HEK293 (cell line): ENCODE measurements at regions not wholly inside any gene's neighbourhood (a gene's known extent, or its start where the extent isn't known, plus 50 kb on each side); places are given as distances from the start of the nearest gene placed in this dataset.

Experiments
- CTCF ChIA-PET: fragments of 350-600 bp; formaldehyde crosslinking; extraction: SDS; loops from one replicate; lab custom pipeline; 2021; ENCODE audit warnings: antibody characterized with exemption; lab: Yijun Ruan, JAX
- POLR2A ChIA-PET: fragments of 300-600 bp; formaldehyde crosslinking; extraction: SDS; loops from one replicate; lab custom pipeline; 2020; ENCODE audit warnings: antibody characterized with exemption, inconsistent platforms; lab: Yijun Ruan, JAX
- H3K27ac ChIP-seq: fragments of 200-500 bp; sonication (Bioruptor generic); 2 replicates; pipeline ENCODE4 v1.5.1; 2014; ENCODE audit warnings: low read depth, low read length, control low read depth, inconsistent platforms; ENCODE audit errors: extremely low read depth
- H3K36me3 ChIP-seq, 2 experiments: fragments of 200-500 bp in 1 of 2; sonication (Bioruptor generic) in 1 of 2; 1 replicate in 1 of 2; 2 replicates in 1 of 2; pipeline ENCODE4 v1.5.1; 2014 to 2017; ENCODE audit warnings: inconsistent platforms in 2 of 2, low read length in 2 of 2; ENCODE audit not compliant: control insufficient read depth in 2 of 2, insufficient read depth in 1 of 2
- H3K4me1 ChIP-seq: fragments of 200-500 bp; sonication (Bioruptor generic); 2 replicates; pipeline ENCODE4 v1.5.1; 2014; ENCODE audit warnings: mild to moderate bottlenecking, low read length, inconsistent platforms; ENCODE audit not compliant: control insufficient read depth, insufficient read depth
- H3K4me3 ChIP-seq: 2 replicates; pipeline ENCODE4 v1.5.1; 2011; ENCODE audit warnings: low read depth, mild to moderate bottlenecking, control low read depth, low read length, moderate library complexity
- H3K9me3 ChIP-seq: fragments of 200-500 bp; sonication (Bioruptor generic); 2 replicates; pipeline ENCODE4 v1.5.1; 2014; ENCODE audit warnings: low read depth, low read length, inconsistent platforms; ENCODE audit not compliant: control insufficient read depth, insufficient read depth
- EGR2 ChIP-seq: fragments of 450-650 bp; formaldehyde crosslinking; IDR thresholded peaks from 2 replicates; pipeline ENCODE4 v1.5.1; 2016; ENCODE audit warnings: low read depth, missing biosample characterization, missing genetic modification characterization
- HOXA7 ChIP-seq: sonication (generic); formaldehyde crosslinking; IDR thresholded peaks from 2 replicates; pipeline ENCODE4 v1.8.1; 2022; ENCODE audit warnings: missing genetic modification reagents, borderline replicate concordance
- KLF10 ChIP-seq: fragments of 450-650 bp; IDR thresholded peaks from 2 replicates; pipeline ENCODE4 v1.5.1; 2018; ENCODE audit warnings: missing biosample characterization, mild to moderate bottlenecking, missing genetic modification characterization
- OVOL3 ChIP-seq: fragments of 450-650 bp; formaldehyde crosslinking; IDR thresholded peaks from 2 replicates; pipeline ENCODE4 v1.5.1; 2016; ENCODE audit warnings: missing biosample characterization, missing genetic modification characterization
- PRDM10 ChIP-seq: fragments of 450-650 bp; formaldehyde crosslinking; IDR thresholded peaks from 2 replicates; pipeline ENCODE4 v1.5.1; 2016; ENCODE audit warnings: missing biosample characterization, missing genetic modification characterization
- PRDM2 ChIP-seq: fragments of 450-650 bp; formaldehyde crosslinking; IDR thresholded peaks from 2 replicates; pipeline ENCODE4 v1.5.1; 2016; ENCODE audit warnings: missing biosample characterization, missing genetic modification characterization, borderline replicate concordance
- SP7 ChIP-seq: fragments of 450-650 bp; formaldehyde crosslinking; IDR thresholded peaks from 2 replicates; pipeline ENCODE4 v1.5.1; 2016; ENCODE audit warnings: missing biosample characterization, missing genetic modification characterization
- ZBTB21 ChIP-seq: fragments of 450-650 bp; formaldehyde crosslinking; IDR thresholded peaks from 2 replicates; pipeline ENCODE4 v1.5.1; 2017; ENCODE audit warnings: missing biosample characterization, missing genetic modification characterization
- ZNF133 ChIP-seq: fragments of 450-650 bp; formaldehyde crosslinking; IDR thresholded peaks from 2 replicates; pipeline ENCODE4 v1.5.1; 2016; ENCODE audit warnings: missing biosample characterization, missing genetic modification characterization
- ZNF138 ChIP-seq: fragments of 450-650 bp; formaldehyde crosslinking; IDR thresholded peaks from 2 replicates; pipeline ENCODE4 v1.5.1; 2016; ENCODE audit warnings: missing biosample characterization, missing genetic modification characterization, borderline replicate concordance
- ZNF157 ChIP-seq: fragments of 450-650 bp; formaldehyde crosslinking; IDR thresholded peaks from 2 replicates; pipeline ENCODE4 v1.5.1; 2016; ENCODE audit warnings: missing biosample characterization, missing genetic modification characterization
- ZNF169 ChIP-seq: fragments of 450-650 bp; formaldehyde crosslinking; IDR thresholded peaks from 2 replicates; pipeline ENCODE4 v1.5.1; 2016; ENCODE audit warnings: missing biosample characterization, missing genetic modification characterization
- ZNF2 ChIP-seq: fragments of 450-650 bp; formaldehyde crosslinking; IDR thresholded peaks from 2 replicates; pipeline ENCODE4 v1.5.1; 2016; ENCODE audit warnings: missing biosample characterization, missing genetic modification characterization
- ZNF24 ChIP-seq: fragments of 450-650 bp; formaldehyde crosslinking; IDR thresholded peaks from 2 replicates; pipeline ENCODE4 v1.5.1; 2016; ENCODE audit warnings: missing biosample characterization, missing genetic modification characterization
- ZNF398 ChIP-seq: fragments of 450-650 bp; formaldehyde crosslinking; IDR thresholded peaks from 2 replicates; pipeline ENCODE4 v1.5.1; 2017; ENCODE audit warnings: missing biosample characterization, missing genetic modification characterization
- ZNF510 ChIP-seq: fragments of 450-650 bp; formaldehyde crosslinking; IDR thresholded peaks from 2 replicates; pipeline ENCODE4 v1.5.1; 2018; ENCODE audit warnings: mild to moderate bottlenecking, missing genetic modification characterization, missing biosample characterization; ENCODE audit not compliant: insufficient replicate concordance
- ZNF521 ChIP-seq: fragments of 450-650 bp; formaldehyde crosslinking; IDR thresholded peaks from 2 replicates; pipeline ENCODE4 v1.5.1; 2017; ENCODE audit warnings: missing biosample characterization, mild to moderate bottlenecking, missing genetic modification characterization
- ZNF558 ChIP-seq: fragments of 450-650 bp; formaldehyde crosslinking; IDR thresholded peaks from 2 replicates; pipeline ENCODE4 v1.5.1; 2016; ENCODE audit warnings: missing biosample characterization, missing genetic modification characterization
- ZNF658 ChIP-seq: fragments of 450-650 bp; formaldehyde crosslinking; IDR thresholded peaks from 2 replicates; pipeline ENCODE4; 2016; ENCODE audit warnings: missing biosample characterization, missing genetic modification characterization
- ZNF701 ChIP-seq: fragments of 450-650 bp; formaldehyde crosslinking; IDR thresholded peaks from 2 replicates; pipeline ENCODE4 v1.5.1; 2016; ENCODE audit warnings: missing biosample characterization, missing genetic modification characterization
- ZNF707 ChIP-seq: fragments of 450-650 bp; formaldehyde crosslinking; IDR thresholded peaks from 2 replicates; pipeline ENCODE4 v1.5.1; 2016; ENCODE audit warnings: missing biosample characterization, missing genetic modification characterization

DNA sequence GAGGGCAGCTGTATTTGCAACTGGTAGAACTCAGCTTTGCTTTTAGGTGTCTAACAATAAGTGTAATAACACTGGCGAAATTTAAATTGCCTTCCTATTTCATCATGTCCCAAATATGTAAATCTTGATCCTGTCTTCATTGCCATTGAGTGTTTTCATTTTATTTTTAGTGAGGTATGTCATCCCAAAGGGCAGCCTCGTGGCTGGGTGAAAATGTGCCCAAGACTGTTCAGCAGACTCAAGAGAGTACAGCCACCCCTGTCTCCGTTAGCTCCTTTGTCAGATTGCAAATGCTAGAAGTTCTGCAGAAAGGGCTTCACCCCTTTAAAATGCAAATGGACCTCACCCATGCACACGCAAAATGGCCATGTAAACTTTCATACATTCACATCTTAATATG, 278.8 kb downstream of the RND3 start:
- POLR2A ChIA-PET: no interaction called here
- no peak overlapping the region for H3K27ac ChIP-seq
- H3K9me3 ChIP-seq: no peaks in the 10 kb centered on the region
- no peak overlapping the region for H3K4me3 ChIP-seq
- TF ChIP-seq ZNF398 (tag by site-specific recombination) (no peak), ZNF521 (tag by site-specific recombination) (no peak)
- H3K4me1 ChIP-seq: no peaks in the 10 kb centered on the region
- no peaks in the 10 kb centered on the region for H3K36me3 ChIP-seq
- CTCF ChIA-PET: interaction anchor here (0.6 kb wide), 1 partner anchor 49 kb away, joined by 5 read pairs; no protein-coding TSS in a partner anchor

DNA sequence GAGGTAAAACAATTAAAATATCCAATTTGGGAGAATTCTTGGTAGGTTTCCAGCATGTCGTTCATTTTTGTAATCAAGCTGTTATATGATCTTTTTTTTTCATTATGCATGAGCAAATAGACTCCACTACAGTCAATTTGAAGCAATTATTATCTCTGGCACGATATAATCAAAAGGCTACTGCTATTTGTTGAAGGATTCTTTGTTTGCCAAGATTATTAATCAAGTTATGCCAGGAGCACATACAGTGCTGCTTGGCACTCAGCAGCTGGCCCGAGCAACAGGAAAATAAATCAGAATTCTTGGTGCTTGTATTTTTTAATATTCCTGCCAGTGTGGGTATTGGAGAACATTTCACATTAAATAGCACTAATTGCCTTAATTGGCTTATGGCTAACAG, 279.5 kb downstream of the RND3 start:
- no peaks in the 10 kb centered on the region for H3K9me3 ChIP-seq
- ChIA-PET POLR2A (no interaction called here), CTCF (no interaction called here)
- H3K4me3 ChIP-seq: no peak overlapping the region
- no peaks in the 10 kb centered on the region for H3K4me1 ChIP-seq
- H3K36me3 ChIP-seq: no peaks in the 10 kb centered on the region
- H3K27ac ChIP-seq: no peak overlapping the region
- no peak for TF ChIP-seq ZNF138 (tag by site-specific recombination)
- no peak for TF ChIP-seq ZBTB21 (tag by site-specific recombination)
- TF ChIP-seq EGR2 (tag by site-specific recombination): no peak
- TF ChIP-seq SP7 (tag by site-specific recombination): no peak
- no peak for TF ChIP-seq ZNF2 (tag by site-specific recombination)
- no peak for TF ChIP-seq ZNF133 (tag by site-specific recombination)
- no peak for TF ChIP-seq HOXA7 (CRISPR knock-in tag)
- TF ChIP-seq ZNF169: no peak
- TF ChIP-seq ZNF707: no peak
- TF ChIP-seq OVOL3: no peak
- TF ChIP-seq PRDM2: no peak
- no peak for TF ChIP-seq ZNF658 (tag by site-specific recombination)
- no peak for TF ChIP-seq ZNF701 (tag by site-specific recombination)
- no peak for TF ChIP-seq ZNF510 (tag by site-specific recombination)
- TF ChIP-seq ZNF24 (tag by site-specific recombination): no peak
- TF ChIP-seq PRDM10 (tag by site-specific recombination): no peak
- no peak for TF ChIP-seq KLF10 (tag by site-specific recombination)
- no peak for TF ChIP-seq ZNF157 (tag by site-specific recombination)
- TF ChIP-seq ZNF558 (tag by site-specific recombination): no peak
